Renal pelvis (tissue), 1 donor: ENCODE measurements at regions not wholly inside any gene's neighbourhood (a gene's known extent, or its start where the extent isn't known, plus 50 kb on each side); places are given as distances from the start of the nearest gene placed in this dataset.

ENCODE experiments used
- DNase-seq: peaks from one replicate; pipeline ENCODE4 v3.0.0-alpha.2; 2013

DNA sequence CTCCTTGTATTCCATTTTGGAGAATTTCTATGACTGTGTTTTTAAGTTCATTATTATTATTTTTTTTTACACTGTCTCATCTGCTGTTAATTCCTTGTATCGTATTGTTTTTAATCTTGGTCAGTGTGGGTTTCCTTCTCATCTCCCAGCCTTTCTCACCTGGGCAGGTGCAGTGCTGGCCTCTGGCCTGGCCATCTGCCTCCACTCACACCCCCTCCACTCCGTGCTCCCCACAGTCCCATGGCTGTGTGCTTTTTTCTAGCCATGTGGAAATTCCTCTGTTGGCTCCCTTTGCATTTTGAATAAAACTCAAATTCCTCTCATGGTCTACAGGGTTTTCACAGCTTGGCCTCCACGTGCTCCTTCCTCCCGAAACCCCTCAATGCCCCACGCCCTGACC lies 50.3 kb upstream of the LINC01488 start:
- no peak for DNase-seq
